GM12865 (cell line): ENCODE measurements at regions not wholly inside any gene's neighbourhood (a gene's known extent, or its start where the extent isn't known, plus 50 kb on each side); places are given as distances from the start of the nearest gene placed in this dataset.

Source experiments
- DNase-seq: peaks from one replicate; pipeline ENCODE4 v3.0.0; 2010; ENCODE audit warnings: low read depth
- H3K4me3 ChIP-seq: 2 replicates; pipeline ENCODE4 v1.5.1; 2011; ENCODE audit warnings: mild to moderate bottlenecking, low read depth, low read length, control low read depth
- CTCF ChIP-seq: IDR thresholded peaks from 2 replicates; pipeline ENCODE4 v1.5.1; 2011; ENCODE audit warnings: low read length, control low read depth, low read depth, inconsistent platforms; ENCODE audit not compliant: insufficient read depth; ENCODE audit errors: missing control alignments

GRCh38 chr21:18759267-18759666 lies 355.7 kb upstream of the TMPRSS15 start:
- no peak for TF ChIP-seq CTCF
- H3K4me3 ChIP-seq, result no peak overlapping the region
- DNase-seq, result no peak

- DNase-seq, result no peak
Measured at GRCh38 chr21:18759751-18760161, 356.2 kb upstream of the TMPRSS15 start.

GRCh38 chr21:18760247-18760646 lies 356.7 kb upstream of the TMPRSS15 start:
- no peak for TF ChIP-seq CTCF
- no peak for DNase-seq
- H3K4me3 ChIP-seq, result no peak overlapping the region

More at GRCh38 chr21:18759751-18760161, 356.2 kb upstream of the TMPRSS15 start:
- no peak overlapping the region for H3K4me3 ChIP-seq
- no peak for TF ChIP-seq CTCF

DNA sequence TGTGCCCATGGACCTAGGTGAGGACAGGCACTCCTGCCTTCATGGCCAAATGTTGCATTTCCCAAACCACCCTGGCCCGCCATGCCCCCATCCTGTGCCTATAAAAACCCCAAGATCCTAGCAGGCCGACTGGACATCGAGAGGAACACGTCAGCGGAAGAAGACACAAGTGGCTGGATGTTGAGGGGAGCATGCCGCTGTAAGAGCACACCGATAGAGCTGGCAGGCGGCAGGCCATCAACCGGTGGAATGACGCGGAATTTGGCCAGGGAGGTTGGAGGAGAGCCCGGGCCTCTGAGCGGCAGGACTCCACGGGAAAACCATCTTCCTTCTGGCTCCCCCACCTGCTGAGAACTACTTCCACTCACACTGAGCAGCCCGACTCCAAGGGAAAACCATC lies 361.1 kb upstream of the TMPRSS15 start:
- TF ChIP-seq CTCF, result no peak
- H3K4me3 ChIP-seq, result no peak overlapping the region
- DNase-seq, result no peak

DNA sequence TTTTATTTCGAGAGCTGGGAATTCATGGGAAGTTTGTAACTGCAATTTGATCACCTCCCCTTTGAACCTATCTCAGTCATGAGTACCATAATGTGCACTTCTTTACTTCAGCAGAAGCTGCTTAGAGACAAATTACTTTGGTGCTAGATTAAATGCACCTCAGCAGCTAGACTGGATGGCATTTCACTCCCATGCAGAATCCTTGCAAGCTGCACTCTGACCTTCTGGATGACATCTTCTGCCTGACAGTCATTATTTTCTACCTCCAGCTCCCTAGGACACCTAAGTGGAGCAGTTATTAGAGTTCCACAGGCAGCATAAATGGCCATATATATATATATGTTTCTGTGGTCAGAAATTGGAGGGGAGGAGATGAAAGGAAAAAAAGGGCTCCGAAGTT lies 366.0 kb upstream of the TMPRSS15 start:
- no peak overlapping the region for H3K4me3 ChIP-seq
- DNase-seq, result no peak
- TF ChIP-seq CTCF, result no peak

DNA sequence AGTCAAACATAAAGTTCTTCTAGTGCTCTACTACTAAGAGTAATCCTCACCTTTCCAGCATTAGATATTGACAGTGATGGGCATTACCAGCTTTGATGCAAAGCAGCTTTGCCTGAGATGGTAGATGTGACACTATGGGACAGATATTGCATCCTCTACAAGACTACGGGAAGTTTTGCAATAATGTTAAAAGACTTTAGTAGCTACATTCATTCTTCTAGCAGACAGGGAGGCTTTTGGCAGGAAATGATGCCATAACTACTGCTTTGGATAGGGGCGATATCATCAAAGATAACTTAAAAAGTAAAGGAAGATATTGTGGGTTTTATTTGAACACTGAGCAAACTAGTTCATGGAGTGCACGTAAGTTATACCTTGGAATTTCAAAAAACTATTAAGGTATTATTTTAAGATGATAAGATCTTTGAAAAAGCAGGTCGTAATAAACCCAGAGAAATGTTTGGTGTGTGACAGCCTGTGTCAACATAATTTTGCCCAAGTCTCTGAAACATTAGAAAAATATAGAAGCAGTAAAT lies 368.3 kb upstream of the TMPRSS15 start:
- H3K4me3 ChIP-seq, result no peak overlapping the region
- no peak for TF ChIP-seq CTCF
- no peak for DNase-seq

DNA sequence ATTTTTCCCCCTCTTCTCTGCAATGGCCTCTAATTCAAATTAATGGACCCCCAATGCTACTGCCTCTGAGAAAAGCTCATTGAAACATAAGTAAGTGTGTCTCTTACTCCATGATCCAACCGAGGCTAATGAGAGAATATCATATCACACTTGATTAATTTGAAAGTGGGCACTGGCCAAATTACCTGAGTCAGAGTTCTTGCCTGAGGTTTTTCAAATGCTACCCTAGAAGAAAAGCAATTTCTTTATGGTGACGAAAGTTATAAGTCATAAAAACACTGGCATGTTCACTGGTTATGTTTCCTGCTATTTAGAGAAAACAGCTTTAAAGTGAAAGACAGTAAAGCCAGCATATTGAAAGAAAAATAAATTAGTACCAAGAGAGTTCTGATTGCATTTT lies 368.8 kb upstream of the TMPRSS15 start:
- no peak overlapping the region for H3K4me3 ChIP-seq
- DNase-seq, result no peak
- TF ChIP-seq CTCF, result no peak
